ENCODE measurements at regions not wholly inside any gene's neighbourhood (a gene's known extent, or its start where the extent isn't known, plus 50 kb on each side); places are given as distances from the start of the nearest gene placed in this dataset.

DNA sequence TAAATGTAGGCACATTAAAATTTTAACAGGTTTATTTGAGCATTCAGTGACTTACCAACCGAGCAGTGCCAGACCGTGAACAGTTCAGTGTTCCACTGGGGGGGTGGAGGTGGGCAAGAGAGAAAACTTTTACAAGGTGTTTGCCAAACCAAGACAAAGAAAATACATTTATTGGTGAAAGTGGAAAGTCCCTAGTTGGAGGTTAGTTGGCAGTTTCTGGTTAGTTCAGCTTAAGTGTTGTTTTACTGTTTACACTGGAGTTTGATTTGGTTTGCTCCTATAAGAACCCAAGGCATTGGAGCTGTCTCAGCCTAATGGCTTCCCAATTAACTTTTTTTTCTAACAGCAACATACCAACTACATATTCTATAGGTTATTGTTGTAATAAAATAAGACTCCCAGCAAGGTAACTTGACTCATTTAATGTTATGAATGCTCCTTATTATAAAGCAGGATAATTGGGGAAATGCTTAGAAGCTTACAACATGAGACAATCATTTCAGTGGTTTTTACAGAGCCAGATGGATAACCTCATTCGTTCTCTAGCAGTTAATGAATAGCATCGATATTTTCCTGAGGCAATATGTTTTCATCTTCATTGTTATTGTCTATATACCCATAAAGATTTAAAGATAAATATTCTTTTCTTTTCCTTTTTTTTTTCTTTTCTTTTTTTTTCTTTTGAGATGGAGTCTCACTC lies 115.8 kb downstream of the ETNK1 start:
- FAIRE-seq (no peak), DNase-seq (ENCODE audit: insufficient read length) (no peak)
- no peak for TF ChIP-seq POLR2A (IDR thresholded peaks at IDR 0.05; ENCODE audit: low read depth, low read length)
- TF ChIP-seq TAF1 (IDR thresholded peaks at IDR 0.05; ENCODE audit: borderline replicate concordance, low read depth, low read length): no peak
- TF ChIP-seq POLR2AphosphoS5 (IDR thresholded peaks at IDR 0.05; ENCODE audit: low read depth, low read length): no peak

DNA sequence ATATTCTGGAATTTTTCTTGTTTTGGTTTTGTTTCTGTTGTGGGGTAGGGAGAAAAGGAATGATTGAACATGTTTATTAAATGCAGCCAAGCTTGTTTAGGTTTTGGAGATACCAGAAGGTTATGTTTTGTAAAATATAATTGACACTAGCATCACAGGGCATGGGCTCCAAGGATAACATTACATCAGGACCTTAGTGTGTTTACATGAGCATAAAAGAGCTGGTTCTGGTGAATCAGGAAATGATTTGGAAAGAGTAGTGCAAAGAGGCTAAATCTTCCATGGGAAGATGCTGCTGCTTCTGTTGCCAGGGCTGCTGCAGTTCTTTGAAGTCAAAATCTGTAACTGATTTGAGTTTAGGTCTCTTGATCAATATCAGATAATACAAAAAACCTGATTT lies 118.7 kb downstream of the ETNK1 start:
- DNase-seq (ENCODE audit: insufficient read length) (no peak), FAIRE-seq (no peak)

GRCh38 chr12:22744197-22744596 lies 119.2 kb downstream of the ETNK1 start:
- TF ChIP-seq POLR2AphosphoS5 (IDR thresholded peaks at IDR 0.05; ENCODE audit: low read depth, low read length): no peak
- no peak for TF ChIP-seq TAF1 (IDR thresholded peaks at IDR 0.05; ENCODE audit: borderline replicate concordance, low read depth, low read length)
- TF ChIP-seq POLR2A (IDR thresholded peaks at IDR 0.05; ENCODE audit: low read depth, low read length): no peak
- DNase-seq (ENCODE audit: insufficient read length): no peak
- no peak for FAIRE-seq

More for the DNA sequence above, 118.7 kb downstream of the ETNK1 start:
- no peak for TF ChIP-seq POLR2A (IDR thresholded peaks at IDR 0.05; ENCODE audit: low read depth, low read length)
- TF ChIP-seq TAF1 (IDR thresholded peaks at IDR 0.05; ENCODE audit: borderline replicate concordance, low read depth, low read length): no peak
- TF ChIP-seq POLR2AphosphoS5 (IDR thresholded peaks at IDR 0.05; ENCODE audit: low read depth, low read length): no peak

DNA sequence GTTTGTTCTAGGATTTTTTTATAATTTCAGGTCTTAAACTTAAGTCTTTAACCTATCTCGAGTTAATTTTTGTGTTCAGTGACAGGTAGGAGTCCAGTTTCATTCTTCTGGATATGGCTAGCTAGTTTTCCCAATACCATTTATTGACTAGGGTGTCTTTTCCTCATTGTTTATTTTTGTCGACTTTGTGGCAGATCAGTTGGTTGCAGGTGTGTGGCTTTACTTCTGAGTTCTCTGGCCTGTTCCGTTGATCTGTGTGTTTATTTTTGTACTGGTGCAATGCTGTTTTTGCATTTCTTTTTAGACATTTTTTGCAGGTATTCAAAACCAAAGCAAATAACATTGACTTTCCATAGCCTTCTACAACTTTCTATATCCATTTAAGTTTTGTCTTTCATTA lies 121.7 kb downstream of the ETNK1 start:
- FAIRE-seq (no peak), DNase-seq (ENCODE audit: insufficient read length) (no peak)
- no peak for TF ChIP-seq TAF1 (IDR thresholded peaks at IDR 0.05; ENCODE audit: borderline replicate concordance, low read depth, low read length)
- TF ChIP-seq POLR2A (IDR thresholded peaks at IDR 0.05; ENCODE audit: low read depth, low read length): no peak
- no peak for TF ChIP-seq POLR2AphosphoS5 (IDR thresholded peaks at IDR 0.05; ENCODE audit: low read depth, low read length)

DNA sequence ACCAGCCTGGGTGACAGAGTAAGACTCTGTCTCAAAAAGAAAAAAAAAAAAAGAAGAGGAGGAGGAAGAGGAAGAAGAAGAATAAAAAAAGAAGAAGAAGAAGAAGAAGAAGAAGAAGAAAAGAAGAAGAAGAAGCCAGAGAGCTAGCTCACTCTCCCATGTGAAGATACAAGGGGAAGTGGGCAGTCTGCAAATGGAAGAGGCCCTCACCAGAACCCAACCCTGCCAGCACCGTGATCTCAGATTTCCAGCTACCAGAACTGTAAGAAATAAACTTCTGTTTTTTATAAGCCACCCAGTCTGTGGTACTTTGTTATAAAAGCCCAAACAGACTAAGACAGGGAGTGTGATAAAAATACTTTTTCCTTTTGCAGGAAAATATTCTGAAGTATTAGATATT lies 130.7 kb downstream of the ETNK1 start:
- FAIRE-seq (no peak), DNase-seq (ENCODE audit: insufficient read length) (no peak)
- TF ChIP-seq TAF1 (IDR thresholded peaks at IDR 0.05; ENCODE audit: borderline replicate concordance, low read depth, low read length): no peak
- no peak for TF ChIP-seq POLR2AphosphoS5 (IDR thresholded peaks at IDR 0.05; ENCODE audit: low read depth, low read length)
- no peak for TF ChIP-seq POLR2A (IDR thresholded peaks at IDR 0.05; ENCODE audit: low read depth, low read length)

DNA sequence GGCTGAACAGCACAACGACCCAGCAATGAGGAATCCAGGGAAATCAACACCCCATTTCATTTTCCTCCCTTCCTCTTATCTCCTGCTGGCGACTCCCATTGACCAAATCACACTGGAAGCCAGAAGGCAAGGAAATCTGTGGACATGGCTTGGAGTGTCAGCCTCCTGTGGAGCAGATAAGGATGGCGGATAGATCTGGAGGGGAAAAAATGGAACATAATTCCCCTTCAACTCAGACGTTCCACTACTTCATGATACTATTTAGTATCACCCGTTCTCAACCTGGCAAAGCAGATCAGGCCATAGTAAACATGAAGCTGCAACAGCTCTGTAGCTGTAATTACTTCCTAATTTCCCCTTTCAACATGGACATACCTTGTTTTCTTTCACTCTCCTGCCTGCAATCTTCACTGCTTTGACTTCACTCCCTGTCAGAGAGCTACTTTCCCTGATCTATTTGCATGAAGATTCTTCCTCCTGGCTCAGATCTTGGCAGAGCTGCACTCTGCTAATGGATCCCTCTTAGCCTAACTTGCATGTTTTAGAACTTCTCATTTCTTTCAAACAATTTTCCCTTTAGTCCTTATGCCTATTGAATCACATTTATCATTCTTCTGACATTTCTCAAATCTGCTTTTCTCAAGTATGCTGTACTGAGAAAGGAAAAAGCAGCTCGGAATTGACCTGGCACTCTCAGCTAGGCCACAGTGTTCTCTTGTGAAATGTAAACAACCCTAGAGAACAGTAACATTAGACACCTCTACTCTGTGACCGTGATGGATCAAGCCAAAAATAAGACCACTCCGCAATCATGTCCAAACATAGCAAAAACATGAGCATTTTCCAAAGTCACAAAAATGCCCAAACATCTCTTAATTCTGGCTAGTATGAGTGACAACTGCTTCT lies 135.1 kb downstream of the ETNK1 start:
- TF ChIP-seq POLR2A (IDR thresholded peaks at IDR 0.05; ENCODE audit: low read depth, low read length) (no peak), POLR2AphosphoS5 (IDR thresholded peaks at IDR 0.05; ENCODE audit: low read depth, low read length) (no peak), TAF1 (IDR thresholded peaks at IDR 0.05; ENCODE audit: borderline replicate concordance, low read depth, low read length) (no peak)
- no peak for DNase-seq (ENCODE audit: insufficient read length)
- no peak for FAIRE-seq

DNA sequence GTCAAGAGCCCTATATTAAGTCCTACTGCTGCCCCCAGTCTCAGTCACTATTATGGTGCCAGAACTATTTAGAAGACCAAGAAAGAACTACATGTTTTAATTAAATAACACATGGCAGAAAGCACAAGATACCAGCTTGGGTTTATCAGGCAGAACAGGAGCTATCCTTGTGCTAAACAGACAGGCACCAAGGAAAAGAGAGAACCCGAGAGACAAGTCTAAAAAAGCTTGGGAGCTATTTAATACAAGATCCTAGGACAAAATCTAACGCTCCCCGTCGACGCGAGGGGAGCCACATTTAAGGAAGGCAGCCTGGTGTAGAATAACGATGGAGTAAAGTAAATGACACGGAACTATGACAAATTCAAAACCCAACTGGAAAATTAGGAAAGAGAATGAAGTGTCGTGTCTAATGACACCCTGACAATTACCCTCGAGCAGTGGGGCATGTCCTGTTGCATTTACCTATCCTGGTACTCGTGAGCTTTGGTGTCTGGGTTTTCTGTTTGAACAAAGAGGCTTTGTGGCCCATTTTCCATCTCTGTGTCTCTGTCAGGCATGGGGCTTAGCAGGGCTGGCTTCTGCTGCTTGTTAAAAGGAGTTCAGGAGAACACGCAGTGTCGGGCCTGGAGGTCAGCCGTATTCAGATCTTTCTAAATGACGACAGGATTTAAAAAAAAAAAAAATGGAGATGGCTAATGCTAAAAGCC lies 140.6 kb downstream of the ETNK1 start:
- DNase-seq (ENCODE audit: insufficient read length) (no peak), FAIRE-seq (no peak)
- TF ChIP-seq POLR2A (IDR thresholded peaks at IDR 0.05; ENCODE audit: low read depth, low read length) (no peak), TAF1 (IDR thresholded peaks at IDR 0.05; ENCODE audit: borderline replicate concordance, low read depth, low read length) (no peak), POLR2AphosphoS5 (IDR thresholded peaks at IDR 0.05; ENCODE audit: low read depth, low read length) (no peak)

DNA sequence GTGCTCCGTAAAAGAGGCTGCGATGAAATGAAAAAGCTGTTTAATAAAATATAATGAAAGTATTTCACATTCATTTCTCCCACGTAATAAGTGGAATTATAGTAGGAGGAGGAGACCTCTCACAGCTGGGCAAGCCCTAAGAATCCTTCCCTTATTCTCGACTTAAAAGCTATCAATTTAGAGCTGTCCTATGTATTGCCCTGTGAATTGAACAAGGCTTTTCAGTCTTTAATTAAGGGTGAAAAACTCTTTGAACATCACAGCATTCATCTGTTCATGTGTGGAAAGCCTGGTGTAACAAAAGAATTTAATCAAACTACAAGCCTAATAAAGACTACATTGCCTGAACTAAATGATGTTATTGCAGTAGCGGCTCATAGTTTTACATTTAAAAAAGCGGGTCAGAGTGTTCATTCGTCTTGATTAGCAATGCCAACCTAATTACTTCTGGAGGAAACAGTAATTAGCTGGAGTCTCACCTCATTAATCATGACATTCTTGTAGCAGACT lies 142.0 kb downstream of the ETNK1 start:
- no peak for FAIRE-seq
- DNase-seq (ENCODE audit: insufficient read length): no peak
- no peak for TF ChIP-seq POLR2AphosphoS5 (IDR thresholded peaks at IDR 0.05; ENCODE audit: low read depth, low read length)
- TF ChIP-seq POLR2A (IDR thresholded peaks at IDR 0.05; ENCODE audit: low read depth, low read length): no peak
- TF ChIP-seq TAF1 (IDR thresholded peaks at IDR 0.05; ENCODE audit: borderline replicate concordance, low read depth, low read length): no peak

GRCh38 chr12:22781339-22781738 lies 156.4 kb downstream of the ETNK1 start:
- DNase-seq (ENCODE audit: insufficient read length): no peak
- TF ChIP-seq POLR2AphosphoS5 (IDR thresholded peaks at IDR 0.05; ENCODE audit: low read depth, low read length) (no peak), POLR2A (IDR thresholded peaks at IDR 0.05; ENCODE audit: low read depth, low read length) (no peak), TAF1 (IDR thresholded peaks at IDR 0.05; ENCODE audit: borderline replicate concordance, low read depth, low read length) (no peak)
- no peak for FAIRE-seq

GRCh38 chr12:22787557-22787956 lies 162.6 kb downstream of the ETNK1 start:
- FAIRE-seq: no peak
- TF ChIP-seq POLR2A (IDR thresholded peaks at IDR 0.05; ENCODE audit: low read depth, low read length) (no peak), POLR2AphosphoS5 (IDR thresholded peaks at IDR 0.05; ENCODE audit: low read depth, low read length) (no peak), TAF1 (IDR thresholded peaks at IDR 0.05; ENCODE audit: borderline replicate concordance, low read depth, low read length) (no peak)
- no peak for DNase-seq (ENCODE audit: insufficient read length)

DNA sequence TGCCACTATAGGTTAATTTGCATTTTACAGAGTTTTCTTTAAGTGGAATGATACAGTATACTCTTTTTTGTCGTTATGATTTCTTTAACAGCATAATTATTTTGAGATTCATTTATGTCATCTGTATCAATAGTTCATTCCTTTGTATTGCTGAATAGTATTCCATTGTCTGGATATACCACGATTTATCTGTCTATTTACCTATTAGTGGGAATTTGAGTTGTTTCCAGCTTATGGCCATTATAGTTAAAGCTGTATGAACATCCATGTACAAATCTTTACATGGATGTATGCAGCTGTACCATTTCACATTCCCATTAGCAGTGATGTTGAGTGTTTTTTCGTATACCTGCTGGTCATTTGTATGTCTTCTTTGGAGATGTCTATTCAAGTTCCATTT lies 163.9 kb downstream of the ETNK1 start:
- TF ChIP-seq POLR2AphosphoS5 (IDR thresholded peaks at IDR 0.05; ENCODE audit: low read depth, low read length): no peak
- TF ChIP-seq POLR2A (IDR thresholded peaks at IDR 0.05; ENCODE audit: low read depth, low read length): no peak
- TF ChIP-seq TAF1 (IDR thresholded peaks at IDR 0.05; ENCODE audit: borderline replicate concordance, low read depth, low read length): no peak
- DNase-seq (ENCODE audit: insufficient read length) (no peak), FAIRE-seq (no peak)
